HepG2 (cell line): ENCODE measurements at regions not wholly inside any gene's neighbourhood (a gene's known extent, or its start where the extent isn't known, plus 50 kb on each side); places are given as distances from the start of the nearest gene placed in this dataset.

Experiments
- ATAC-seq: fragments of 200-7000 bp; cut with Tn5 transposase; 3 replicates; pipeline ENCODE4 v1.9.1; 2020; ENCODE audit warnings: mild to moderate bottlenecking, moderate library complexity
- BruUV-seq: library from RNA; stranded (reverse); fragments of 400-500 nt; replicated peaks from 2 replicates; lab custom pipeline; 2021; lab: Mats Ljungman, UMichigan
- CTCF ChIA-PET: fragments of 300-600 bp; formaldehyde crosslinking; extraction: SDS; loops from one replicate; lab custom pipeline; 2021; ENCODE audit warnings: low total read pairs, inconsistent platforms, low intra/inter-chr PET ratio; lab: Yijun Ruan, JAX
- POLR2A ChIA-PET: fragments of 350-600 bp; sonication (Branson Sonifier 250); formaldehyde crosslinking; loops from one replicate; lab custom pipeline; 2020; ENCODE audit warnings: antibody characterized with exemption, inconsistent platforms; lab: Yijun Ruan, JAX
- DNase-seq: peaks from one replicate; pipeline ENCODE4 v3.0.0-alpha.2; 2015; ENCODE audit warnings: low spot score
- FAIRE-seq: peaks from 3 replicates; lab custom pipeline; 2011; peaks lifted over from hg19 to GRCh38; lab: Jason Lieb, UNC
- H2AFZ ChIP-seq: one replicate; pipeline ENCODE4 v1.6.1; 2011; ENCODE audit warnings: low read length, inconsistent platforms
- H3K27ac ChIP-seq: fragments of 300-600 bp; 3 replicates; pipeline ENCODE4 v1.8.0; 2011; ENCODE audit warnings: mixed run types, mild to moderate bottlenecking, mixed read lengths, low read length, inconsistent platforms; ENCODE audit not compliant: insufficient read depth; ENCODE audit errors: extremely low read length
- H3K27me3 ChIP-seq, 2 experiments: fragments of 200-600 bp in 1 of 2; 2 replicates in 1 of 2; 3 replicates in 1 of 2; pipeline versions ENCODE4 v1.6.0 to v1.8.0; 2011; ENCODE audit warnings: low read length in 2 of 2, mild to moderate bottlenecking in 2 of 2, moderate library complexity in 2 of 2, inconsistent platforms in 1 of 2; ENCODE audit not compliant: insufficient read depth in 2 of 2, control insufficient read depth in 1 of 2
- H3K36me3 ChIP-seq, 2 experiments: fragments of 200-600 bp in 1 of 2; replicated peaks in 1 of 2; 2 replicates in 1 of 2; 3 replicates in 1 of 2; pipeline versions ENCODE4 v1.5.1 to v1.8.0; 2011; ENCODE audit warnings: low read length in 2 of 2, inconsistent platforms in 1 of 2; ENCODE audit not compliant: insufficient read depth in 2 of 2, control insufficient read depth in 1 of 2
- H3K4me1 ChIP-seq: 2 replicates; pipeline ENCODE4 v1.5.1; 2012; ENCODE audit warnings: low read length, inconsistent platforms; ENCODE audit not compliant: insufficient read depth
- H3K4me2 ChIP-seq: 2 replicates; pipeline ENCODE4 v1.6.0; 2011; ENCODE audit warnings: low read depth, low read length, inconsistent platforms
- H3K4me3 ChIP-seq, 3 experiments: fragments of 200-600 bp in 1 of 3; sonication (generic), shearing (Covaris generic) in 1 of 3; replicated peaks in 1 of 3; 2 replicates each; pipeline ENCODE4 v1.5.1; 2011 to 2016; ENCODE audit warnings: low read length in 3 of 3, inconsistent platforms in 2 of 3, low read depth in 2 of 3, mild to moderate bottlenecking in 2 of 3, control low read depth in 1 of 3, mixed read lengths in 1 of 3; ENCODE audit not compliant: insufficient read depth in 1 of 3
- H3K79me2 ChIP-seq: one replicate; pipeline ENCODE4 v1.6.1; 2011; ENCODE audit warnings: low read length, inconsistent platforms; ENCODE audit not compliant: insufficient read depth
- H3K9ac ChIP-seq: 2 replicates; pipeline ENCODE4 v1.6.0; 2011; ENCODE audit warnings: mild to moderate bottlenecking, low read depth, low read length, inconsistent platforms; ENCODE audit not compliant: insufficient read depth
- H3K9me3 ChIP-seq: 2 replicates; pipeline ENCODE4 v1.5.1; 2012; ENCODE audit warnings: mild to moderate bottlenecking, low read length
- H4K20me1 ChIP-seq: 2 replicates; pipeline ENCODE4 v1.6.0; 2011; ENCODE audit warnings: inconsistent platforms, mild to moderate bottlenecking, low read length, moderate library complexity; ENCODE audit not compliant: insufficient read depth
- HDAC1 ChIP-seq: sonication (generic); formaldehyde crosslinking; IDR thresholded peaks from 2 replicates; pipeline ENCODE4 v1.5.1; 2020; ENCODE audit warnings: mild to moderate bottlenecking, missing genetic modification reagents
- MZF1 ChIP-seq: sonication (generic); formaldehyde crosslinking; IDR thresholded peaks from 2 replicates; pipeline ENCODE4 v1.8.1; 2023; ENCODE audit warnings: mild to moderate bottlenecking, missing genetic modification reagents, borderline replicate concordance
- TEF ChIP-seq: sonication (generic); formaldehyde crosslinking; IDR thresholded peaks from 2 replicates; pipeline ENCODE4 v1.5.0; 2020; ENCODE audit warnings: missing genetic modification reagents
- USF2 ChIP-seq, 2 experiments: sonication (generic) in 1 of 2; formaldehyde crosslinking in 1 of 2; IDR thresholded peaks; 2 replicates each; pipeline versions ENCODE4 v1.5.1 to v1.6.1; 2011 to 2020; ENCODE audit warnings: borderline replicate concordance in 1 of 2, low read depth in 1 of 2, low read length in 1 of 2, mild to moderate bottlenecking in 1 of 2, missing genetic modification reagents in 1 of 2, moderate library complexity in 1 of 2
- ZNF562 ChIP-seq: sonication (generic); formaldehyde crosslinking; IDR thresholded peaks from 2 replicates; pipeline ENCODE4 v1.8.0; 2022; ENCODE audit warnings: missing genetic modification reagents, borderline replicate concordance
- ZNF75D ChIP-seq: sonication (generic); formaldehyde crosslinking; IDR thresholded peaks from 2 replicates; pipeline ENCODE4 v1.8.1; 2023; ENCODE audit warnings: missing genetic modification reagents, mild to moderate bottlenecking, borderline replicate concordance
- ZZZ3 ChIP-seq: sonication (generic); formaldehyde crosslinking; IDR thresholded peaks from 2 replicates; pipeline ENCODE4 v1.4.0; 2020; ENCODE audit warnings: missing genetic modification reagents, mild to moderate bottlenecking, borderline replicate concordance
- WGBS: methylation state at CpG from one replicate; pipeline ENCODE4 v1.1.6; 2017; ENCODE audit warnings: low lambda C conversion rate; 5-methylcytosine and 5-hydroxymethylcytosine counted together
- in situ Hi-C: cut with HindIII; loops from 2 replicates; pipeline ENCODE4 v1.10.0; 2017; ENCODE audit warnings: low pct_unique_long_range_greater_than_20kb; ENCODE audit not compliant: extremely low pct_ligation_motif_present
- intact Hi-C: fragments of 100-400 bp; cut with micrococcal nuclease; formaldehyde crosslinking; loops from one replicate; pipeline ENCODE4 v1.10.0; 2022; ENCODE audit not compliant: unreplicated experiment
- TF ChIP-seq, protein P1 (sequence below): sonication (generic); formaldehyde crosslinking; IDR thresholded peaks from 2 replicates; pipeline ENCODE4 v1.5.0; 2020; ENCODE audit warnings: missing genetic modification reagents
- TF ChIP-seq, protein P2 (sequence below): sonication (generic); formaldehyde crosslinking; IDR thresholded peaks from 2 replicates; pipeline ENCODE4 v1.5.0; 2020; ENCODE audit warnings: mild to moderate bottlenecking, missing genetic modification reagents, moderate library complexity

DNA sequence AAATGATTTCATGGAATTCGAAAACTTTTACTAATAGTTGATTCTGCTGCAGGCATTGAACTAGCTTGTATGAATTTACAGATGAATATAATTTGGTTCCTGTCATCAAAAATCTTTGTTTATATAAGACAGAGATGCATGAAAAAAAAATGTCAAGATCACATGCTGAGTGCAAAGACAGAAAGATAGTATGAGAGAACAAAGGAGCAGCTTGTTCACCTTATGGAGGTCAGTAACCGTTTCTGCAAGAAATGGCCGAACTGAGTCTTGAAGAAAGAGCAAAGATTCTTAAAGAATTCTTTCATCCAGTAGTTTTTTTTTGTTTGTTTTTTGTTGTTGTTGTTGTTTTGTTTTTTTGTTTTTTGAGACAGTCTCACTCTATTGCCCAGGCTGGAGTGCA is 450.6 kb downstream of the TUSC7 start (continued):
- TF ChIP-seq USF2 (IDR thresholded peaks at IDR 0.05; ENCODE audit: low read depth, low read length) (no peak), USF2 (CRISPR knock-in tag; IDR thresholded peaks at IDR 0.05; ENCODE audit: borderline replicate concordance) (no peak)

DNA sequence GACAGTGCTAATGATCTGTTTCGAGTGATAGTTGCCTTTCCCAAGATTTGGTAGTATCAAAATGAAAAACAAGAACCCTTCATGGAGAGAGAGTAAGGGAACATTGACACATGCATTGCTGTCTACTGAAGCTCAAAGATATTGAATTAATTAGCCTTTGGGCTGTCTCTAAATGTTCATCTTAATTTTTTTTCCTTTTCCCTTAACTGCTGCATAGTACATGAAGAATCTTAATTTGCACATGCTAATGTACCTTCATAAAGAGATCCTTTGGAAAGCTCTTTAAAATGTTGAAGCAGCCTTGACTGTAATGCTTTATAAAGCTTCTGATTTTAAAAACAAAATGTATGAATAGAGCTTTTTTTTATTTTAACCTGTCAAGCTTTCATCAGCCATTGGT is 452.2 kb downstream of the TUSC7 start:
- POLR2A ChIA-PET: no interaction called here
- no peak overlapping the region for H2AFZ ChIP-seq
- CTCF ChIA-PET: no interaction called here
- H3K79me2 ChIP-seq: no peaks in the 10 kb centered on the region
- TF ChIP-seq MZF1 (CRISPR knock-in tag): no peak
- no peak for TF ChIP-seq ZZZ3 (CRISPR knock-in tag)
- TF ChIP-seq ZNF75D (CRISPR knock-in tag): no peak
- no peak for TF ChIP-seq TEF (CRISPR knock-in tag)
- TF ChIP-seq HDAC1 (CRISPR knock-in tag): no peak
- TF ChIP-seq ZNF562 (CRISPR knock-in tag): no peak
- TF ChIP-seq, protein P1, sequence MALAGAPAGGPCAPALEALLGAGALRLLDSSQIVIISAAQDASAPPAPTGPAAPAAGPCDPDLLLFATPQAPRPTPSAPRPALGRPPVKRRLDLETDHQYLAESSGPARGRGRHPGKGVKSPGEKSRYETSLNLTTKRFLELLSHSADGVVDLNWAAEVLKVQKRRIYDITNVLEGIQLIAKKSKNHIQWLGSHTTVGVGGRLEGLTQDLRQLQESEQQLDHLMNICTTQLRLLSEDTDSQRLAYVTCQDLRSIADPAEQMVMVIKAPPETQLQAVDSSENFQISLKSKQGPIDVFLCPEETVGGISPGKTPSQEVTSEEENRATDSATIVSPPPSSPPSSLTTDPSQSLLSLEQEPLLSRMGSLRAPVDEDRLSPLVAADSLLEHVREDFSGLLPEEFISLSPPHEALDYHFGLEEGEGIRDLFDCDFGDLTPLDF: no peak
- TF ChIP-seq, protein P2, sequence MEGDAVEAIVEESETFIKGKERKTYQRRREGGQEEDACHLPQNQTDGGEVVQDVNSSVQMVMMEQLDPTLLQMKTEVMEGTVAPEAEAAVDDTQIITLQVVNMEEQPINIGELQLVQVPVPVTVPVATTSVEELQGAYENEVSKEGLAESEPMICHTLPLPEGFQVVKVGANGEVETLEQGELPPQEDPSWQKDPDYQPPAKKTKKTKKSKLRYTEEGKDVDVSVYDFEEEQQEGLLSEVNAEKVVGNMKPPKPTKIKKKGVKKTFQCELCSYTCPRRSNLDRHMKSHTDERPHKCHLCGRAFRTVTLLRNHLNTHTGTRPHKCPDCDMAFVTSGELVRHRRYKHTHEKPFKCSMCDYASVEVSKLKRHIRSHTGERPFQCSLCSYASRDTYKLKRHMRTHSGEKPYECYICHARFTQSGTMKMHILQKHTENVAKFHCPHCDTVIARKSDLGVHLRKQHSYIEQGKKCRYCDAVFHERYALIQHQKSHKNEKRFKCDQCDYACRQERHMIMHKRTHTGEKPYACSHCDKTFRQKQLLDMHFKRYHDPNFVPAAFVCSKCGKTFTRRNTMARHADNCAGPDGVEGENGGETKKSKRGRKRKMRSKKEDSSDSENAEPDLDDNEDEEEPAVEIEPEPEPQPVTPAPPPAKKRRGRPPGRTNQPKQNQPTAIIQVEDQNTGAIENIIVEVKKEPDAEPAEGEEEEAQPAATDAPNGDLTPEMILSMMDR (CRISPR knock-in tag): no peak
- no peak overlapping the region for H3K9ac ChIP-seq
- no peaks in the 10 kb centered on the region for H3K9me3 ChIP-seq
- no TSS peak for BruUV-seq
- intact Hi-C loops (no loop called here), in situ Hi-C loops (no loop called here)
- DNase-seq: no peak
- no peak overlapping the region for H3K27ac ChIP-seq
- no peaks in the 10 kb centered on the region for H3K27me3 ChIP-seq
- H4K20me1 ChIP-seq: no peaks in the 10 kb centered on the region
- FAIRE-seq: no peak
- no peaks in the 10 kb centered on the region for H3K4me1 ChIP-seq
- H3K4me3 ChIP-seq: no peak overlapping the region
- WGBS: 25% methylated on average over 1 of the region's 1 CpG
- ATAC-seq: no peak
- H3K36me3 ChIP-seq: no peaks in the 10 kb centered on the region
- H3K4me2 ChIP-seq: no peak overlapping the region
